K562 (cell line): ENCODE measurements at regions not wholly inside any gene's neighbourhood (a gene's known extent, or its start where the extent isn't known, plus 50 kb on each side); places are given as distances from the start of the nearest gene placed in this dataset.

Experiments used
- ARNT ChIP-seq, 2 experiments: fragments of 450-650 bp; IDR thresholded peaks; 2 replicates each; pipeline ENCODE4 v1.6.1; 2016; ENCODE audit warnings: mild to moderate bottlenecking in 1 of 2
- CBX2 ChIP-seq: fragments of 200-600 bp; sonication (generic); IDR thresholded peaks from one replicate; pipeline ENCODE4 v1.6.1; 2012; ENCODE audit warnings: mild to moderate bottlenecking, low read length, inconsistent platforms; ENCODE audit not compliant: insufficient read depth, poor library complexity, severe bottlenecking
- COPS2 ChIP-seq: fragments of 450-650 bp; conservative IDR thresholded peaks from 2 replicates; pipeline ENCODE4 v1.6.1; 2016; ENCODE audit warnings: mild to moderate bottlenecking, moderate library complexity
- ELF4 ChIP-seq: fragments of 450-650 bp; formaldehyde crosslinking; IDR thresholded peaks from 2 replicates; pipeline ENCODE4 v1.4.0; 2022; ENCODE audit warnings: missing genetic modification characterization
- FOXK1 ChIP-seq: sonication (generic); formaldehyde crosslinking; IDR thresholded peaks from 2 replicates; pipeline ENCODE4 v1.8.0; 2022; ENCODE audit warnings: missing genetic modification reagents, mild to moderate bottlenecking, borderline replicate concordance
- FOXM1 ChIP-seq, 2 experiments: fragments of 450-650 bp in 1 of 2; sonication (generic) in 1 of 2; formaldehyde crosslinking in 1 of 2; IDR thresholded peaks; 2 replicates each; pipeline versions ENCODE4 v1.6.1 to v1.9.0; 2017 to 2022; ENCODE audit warnings: low read depth in 2 of 2, mild to moderate bottlenecking in 2 of 2, missing genetic modification reagents in 1 of 2, moderate library complexity in 1 of 2
- FOXO4 ChIP-seq: fragments of 450-650 bp; formaldehyde crosslinking; IDR thresholded peaks from 2 replicates; pipeline ENCODE4 v1.4.0; 2020; ENCODE audit warnings: mild to moderate bottlenecking, moderate library complexity
- HEY1 ChIP-seq: fragments of 250-450 bp; sonication (Bioruptor Pico); IDR thresholded peaks from 2 replicates; pipeline ENCODE4 v1.5.0; 2020; ENCODE audit warnings: mild to moderate bottlenecking, moderate library complexity, borderline replicate concordance
- HMG20A ChIP-seq: fragments of 450-650 bp; formaldehyde crosslinking; conservative IDR thresholded peaks from 2 replicates; pipeline ENCODE4 v1.4.0; 2020; ENCODE audit warnings: mild to moderate bottlenecking, mixed read lengths
- KDM1A ChIP-seq, 2 experiments: fragments of 450-650 bp; IDR thresholded peaks; 2 replicates each; pipeline ENCODE4 v1.6.1; 2016; ENCODE audit warnings: mild to moderate bottlenecking in 2 of 2
- MCM7 ChIP-seq, 2 experiments: fragments of 450-650 bp; IDR thresholded peaks; 2 replicates each; pipeline ENCODE4 v1.6.1; 2016 to 2018
- MTA2 ChIP-seq: fragments of 450-650 bp; IDR thresholded peaks from 2 replicates; pipeline ENCODE4 v1.6.1; 2016; ENCODE audit warnings: low read depth
- MXI1 ChIP-seq: IDR thresholded peaks from 2 replicates; pipeline ENCODE4 v1.6.1; 2011; ENCODE audit warnings: low read depth, mild to moderate bottlenecking, improper control_type of control experiment, low read length
- PHB ChIP-seq: fragments of 250-450 bp; sonication (Bioruptor Pico); IDR thresholded peaks from 2 replicates; pipeline ENCODE4 v1.5.0; 2021
- POLR2A ChIP-seq: fragments of 450-650 bp; conservative IDR thresholded peaks from 2 replicates; pipeline ENCODE4 v1.6.1; 2016
- STAT5B ChIP-seq: fragments of 250-450 bp; sonication (Bioruptor Pico); IDR thresholded peaks from 2 replicates; pipeline ENCODE4 v1.8.0; 2021; ENCODE audit warnings: mild to moderate bottlenecking, inconsistent platforms
- TEAD1 ChIP-seq, 2 experiments: fragments of 450-650 bp in 1 of 2; sonication (generic) in 1 of 2; formaldehyde crosslinking; IDR thresholded peaks; 2 replicates each; pipeline versions ENCODE4 v1.4.0 to v1.8.0; 2020 to 2022; ENCODE audit warnings: mild to moderate bottlenecking in 2 of 2, missing genetic modification reagents in 1 of 2
- WHSC1 ChIP-seq: IDR thresholded peaks from one replicate; pipeline ENCODE4 v1.6.1; 2012; ENCODE audit warnings: low read length, control low read depth, inconsistent platforms
- ZNF134 ChIP-seq: fragments of 250-450 bp; sonication (Bioruptor Pico); conservative IDR thresholded peaks from 2 replicates; pipeline ENCODE4 v1.4.0; 2020
- ZNF609 ChIP-seq: sonication (generic); formaldehyde crosslinking; IDR thresholded peaks from 2 replicates; pipeline ENCODE4 v1.8.1; 2023; ENCODE audit warnings: missing genetic modification reagents, mild to moderate bottlenecking, borderline replicate concordance
- TF ChIP-seq, protein P1 (sequence below): fragments of 250-450 bp; sonication (Bioruptor Pico); IDR thresholded peaks from 2 replicates; pipeline ENCODE4 v1.4.0; 2020; ENCODE audit warnings: mild to moderate bottlenecking, moderate library complexity

GRCh38 chr14:22497671-22498093 lies 91.3 kb downstream of the DAD1 start (continued):
- TF ChIP-seq ZNF609 (CRISPR knock-in tag) (peak; percentile 49; the same call in 1 of the 2 replicates), COPS2 (no peak), HMG20A (peak; percentile 98), KDM1A (IDR thresholded peaks at IDR 0.05) (peak; percentile 88 to 91), PHB (no peak), MCM7 (IDR thresholded peaks at IDR 0.05) (no peak), FOXM1 (IDR thresholded peaks at IDR 0.05; ENCODE audit: low read depth) (peak; percentile 29; the same call in 1 of the 2 replicates), FOXM1 (CRISPR knock-in tag; IDR thresholded peaks at IDR 0.05; ENCODE audit: low read depth) (no peak), ELF4 (CRISPR knock-in tag) (no peak), MXI1 (no peak), WHSC1 (no peak), ARNT (IDR thresholded peaks at IDR 0.05) (no peak), TEAD1 (CRISPR knock-in tag; IDR thresholded peaks at IDR 0.05) (peak in 1 of 2 experiments; percentile 85; a peak in 2 of 4 replicates), MTA2 (peak; percentile 29; the same call in 1 of the 2 replicates), FOXK1 (CRISPR knock-in tag) (no peak), FOXO4 (CRISPR knock-in tag) (no peak), STAT5B (no peak), CBX2 (no peak), POLR2A (no peak), HEY1 (0 out of 2 replicates have a peak, but pooled peaks have one; percentile 78), ZNF134 (0 out of 2 replicates have a peak, but pooled peaks have one; percentile 29)
- TF ChIP-seq, protein P1, sequence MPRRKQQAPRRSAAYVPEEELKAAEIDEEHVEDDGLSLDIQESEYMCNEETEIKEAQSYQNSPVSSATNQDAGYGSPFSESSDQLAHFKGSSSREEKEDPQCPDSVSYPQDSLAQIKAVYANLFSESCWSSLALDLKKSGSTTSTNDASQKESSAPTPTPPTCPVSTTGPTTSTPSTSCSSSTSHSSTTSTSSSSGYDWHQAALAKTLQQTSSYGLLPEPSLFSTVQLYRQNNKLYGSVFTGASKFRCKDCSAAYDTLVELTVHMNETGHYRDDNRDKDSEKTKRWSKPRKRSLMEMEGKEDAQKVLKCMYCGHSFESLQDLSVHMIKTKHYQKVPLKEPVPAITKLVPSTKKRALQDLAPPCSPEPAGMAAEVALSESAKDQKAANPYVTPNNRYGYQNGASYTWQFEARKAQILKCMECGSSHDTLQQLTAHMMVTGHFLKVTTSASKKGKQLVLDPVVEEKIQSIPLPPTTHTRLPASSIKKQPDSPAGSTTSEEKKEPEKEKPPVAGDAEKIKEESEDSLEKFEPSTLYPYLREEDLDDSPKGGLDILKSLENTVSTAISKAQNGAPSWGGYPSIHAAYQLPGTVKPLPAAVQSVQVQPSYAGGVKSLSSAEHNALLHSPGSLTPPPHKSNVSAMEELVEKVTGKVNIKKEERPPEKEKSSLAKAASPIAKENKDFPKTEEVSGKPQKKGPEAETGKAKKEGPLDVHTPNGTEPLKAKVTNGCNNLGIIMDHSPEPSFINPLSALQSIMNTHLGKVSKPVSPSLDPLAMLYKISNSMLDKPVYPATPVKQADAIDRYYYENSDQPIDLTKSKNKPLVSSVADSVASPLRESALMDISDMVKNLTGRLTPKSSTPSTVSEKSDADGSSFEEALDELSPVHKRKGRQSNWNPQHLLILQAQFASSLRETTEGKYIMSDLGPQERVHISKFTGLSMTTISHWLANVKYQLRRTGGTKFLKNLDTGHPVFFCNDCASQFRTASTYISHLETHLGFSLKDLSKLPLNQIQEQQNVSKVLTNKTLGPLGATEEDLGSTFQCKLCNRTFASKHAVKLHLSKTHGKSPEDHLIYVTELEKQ (CRISPR knock-in tag): no peak
